ENCODE measurements at regions not wholly inside any gene's neighbourhood (a gene's known extent, or its start where the extent isn't known, plus 50 kb on each side); places are given as distances from the start of the nearest gene placed in this dataset.
A peak's percentile ranks its signal among the peaks of the same experiment; 100 is the strongest.

DNA sequence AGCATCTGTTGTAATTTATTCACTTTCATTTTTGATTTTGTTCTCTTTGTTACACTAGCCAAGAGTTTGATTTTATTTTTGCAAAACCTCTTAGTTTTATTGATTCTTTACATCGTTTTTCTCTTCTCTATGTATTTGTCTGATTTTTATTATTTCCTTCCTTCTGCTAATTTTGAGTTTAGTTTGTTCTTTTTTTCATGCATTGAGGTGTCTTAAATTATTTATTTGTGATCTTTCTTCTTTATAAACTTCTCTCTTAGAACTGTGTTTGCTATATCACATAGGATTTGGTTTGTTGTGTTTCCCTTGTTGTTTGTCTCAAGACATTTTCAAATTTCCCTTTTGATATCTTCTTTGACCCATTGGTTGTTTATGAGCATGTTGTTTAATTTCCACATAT is 51.7 kb upstream of the NFKBIA start:
- no peak overlapping the region for H2BK15ac ChIP-seq (ENCODE audit: low read depth, poor library complexity, severe bottlenecking)
- no peak for DNase-seq
- no peaks in the 10 kb centered on the region for H3K36me3 ChIP-seq (ENCODE audit: control insufficient read depth in 1 of 2, insufficient read depth in 2 of 2, low read depth in 1 of 2, low read length in 2 of 2)
- no peaks in the 10 kb centered on the region for H3K27me3 ChIP-seq (ENCODE audit: control insufficient read depth in 1 of 2, insufficient read depth in 1 of 2, low read length in 2 of 2)
- no peak overlapping the region for H2BK120ac ChIP-seq (ENCODE audit: low read depth, low read length)
- no peak overlapping the region for H3K4me2 ChIP-seq (ENCODE audit: low read length, poor library complexity, severe bottlenecking)
- no peak overlapping the region for H3K4ac ChIP-seq (ENCODE audit: low read depth in 1 of 2, low read length in 2 of 2)
- no peak overlapping the region for H3K27ac ChIP-seq (ENCODE audit: low read length, poor library complexity, severe bottlenecking)
- H3K23ac ChIP-seq (ENCODE audit: low read length in 2 of 2), result no peak overlapping the region
- H3K9ac ChIP-seq (ENCODE audit: low read length), result no peak overlapping the region
- no peak overlapping the region for H4K91ac ChIP-seq (ENCODE audit: low read length)
- no peak overlapping the region for H2AK5ac ChIP-seq (ENCODE audit: low read length, severe bottlenecking)
- no peak overlapping the region for H3K14ac ChIP-seq (ENCODE audit: low read length in 2 of 2)
- no peak overlapping the region for H3K18ac ChIP-seq (ENCODE audit: low read depth in 1 of 2, low read length in 2 of 2)
- no peaks in the 10 kb centered on the region for H3K79me1 ChIP-seq (replicated peaks; ENCODE audit: low read length, poor library complexity, severe bottlenecking)
- H2BK5ac ChIP-seq (ENCODE audit: low read depth, low read length, poor library complexity, severe bottlenecking), result no peak overlapping the region
- H3K9me3 ChIP-seq (ENCODE audit: control insufficient read depth, low read length), result peaks cover 18% of the 10 kb centered on the region
- H3K4me3 ChIP-seq (ENCODE audit: insufficient read depth in 1 of 2, low read depth in 1 of 2, low read length in 2 of 2), result no peak overlapping the region
- H3K4me1 ChIP-seq (ENCODE audit: control insufficient read depth, insufficient read depth, low read depth, low read length), result no peaks in the 10 kb centered on the region
- H2AFZ ChIP-seq (ENCODE audit: low read depth, low read length), result no peak overlapping the region
- WGBS, result no CpG with 5 or more reads among the region's 1 CpG
- H2BK12ac ChIP-seq (ENCODE audit: low read length in 2 of 2), result no peak overlapping the region
- no peak overlapping the region for H4K8ac ChIP-seq (ENCODE audit: low read length)

DNA sequence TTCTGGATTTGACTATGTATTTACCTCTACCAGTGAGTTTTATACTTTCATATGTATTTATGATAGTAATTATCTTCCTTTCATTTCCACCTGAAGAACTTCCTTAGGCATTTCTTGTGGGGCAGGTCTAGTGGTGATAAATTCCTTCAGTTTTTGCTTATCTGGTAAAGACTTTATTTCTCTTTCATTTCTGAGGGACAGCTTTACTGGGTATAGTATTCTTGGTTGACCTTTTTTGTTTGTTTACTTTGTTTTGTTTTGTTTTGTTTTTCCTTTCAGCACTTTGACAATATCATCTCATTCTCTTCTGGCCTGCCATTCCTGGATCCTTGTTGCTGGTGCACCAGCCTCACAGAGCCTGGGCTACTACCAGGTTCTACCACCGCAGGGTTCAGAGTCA is 53.9 kb upstream of the NFKBIA start:
- Histone ChIP-seq H3K9me3 (ENCODE audit: control insufficient read depth, low read length) (peaks cover 18% of the 10 kb centered on the region), H3K4me1 (ENCODE audit: control insufficient read depth, insufficient read depth, low read depth, low read length) (no peaks in the 10 kb centered on the region), H2BK15ac (ENCODE audit: low read depth, poor library complexity, severe bottlenecking) (no peak overlapping the region), H2AFZ (ENCODE audit: low read depth, low read length) (no peak overlapping the region), H2BK5ac (ENCODE audit: low read depth, low read length, poor library complexity, severe bottlenecking) (no peak overlapping the region), H3K4me2 (ENCODE audit: low read length, poor library complexity, severe bottlenecking) (no peak overlapping the region), H2BK12ac (ENCODE audit: low read length in 2 of 2) (no peak overlapping the region), H3K9ac (ENCODE audit: low read length) (no peak overlapping the region), H3K36me3 (ENCODE audit: control insufficient read depth in 1 of 2, insufficient read depth in 2 of 2, low read depth in 1 of 2, low read length in 2 of 2) (no peaks in the 10 kb centered on the region), H3K23ac (ENCODE audit: low read length in 2 of 2) (no peak overlapping the region), H3K4ac (ENCODE audit: low read depth in 1 of 2, low read length in 2 of 2) (no peak overlapping the region), H4K8ac (ENCODE audit: low read length) (no peak overlapping the region), H3K4me3 (ENCODE audit: insufficient read depth in 1 of 2, low read depth in 1 of 2, low read length in 2 of 2) (no peak overlapping the region), H3K79me1 (replicated peaks; ENCODE audit: low read length, poor library complexity, severe bottlenecking) (no peaks in the 10 kb centered on the region), H2BK120ac (ENCODE audit: low read depth, low read length) (no peak overlapping the region), H3K27ac (ENCODE audit: low read length, poor library complexity, severe bottlenecking) (no peak overlapping the region), H3K18ac (ENCODE audit: low read depth in 1 of 2, low read length in 2 of 2) (no peak overlapping the region), H2AK5ac (ENCODE audit: low read length, severe bottlenecking) (no peak overlapping the region), H3K14ac (ENCODE audit: low read length in 2 of 2) (peak overlapping the region in 1 of 2 experiments; percentile 65), H4K91ac (ENCODE audit: low read length) (no peak overlapping the region), H3K27me3 (ENCODE audit: control insufficient read depth in 1 of 2, insufficient read depth in 1 of 2, low read length in 2 of 2) (no peaks in the 10 kb centered on the region)
- 97% methylated on average over 1 of the region's 1 CpG for WGBS
- no peak for DNase-seq

DNA sequence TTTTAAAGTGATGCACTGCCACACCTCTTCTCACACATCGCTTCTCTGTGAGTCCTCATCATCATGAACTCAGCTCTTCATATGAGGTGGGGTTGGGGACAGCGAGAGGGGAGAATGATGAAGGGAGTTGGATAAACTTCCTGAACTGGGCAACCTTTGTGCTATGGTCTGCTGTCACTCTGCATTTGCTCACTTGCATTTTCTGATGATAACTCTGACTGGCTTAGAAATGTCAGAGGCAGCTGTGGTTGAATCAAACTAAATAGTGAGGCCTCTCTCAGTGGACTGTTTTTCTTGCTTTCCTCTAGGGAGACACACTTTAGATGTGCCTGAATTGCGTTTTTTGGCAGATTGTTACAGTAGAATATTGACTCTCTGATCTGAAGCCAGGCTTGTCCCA is 55.2 kb upstream of the NFKBIA start:
- no peaks in the 10 kb centered on the region for H3K27me3 ChIP-seq (ENCODE audit: control insufficient read depth in 1 of 2, insufficient read depth in 1 of 2, low read length in 2 of 2)
- no peak overlapping the region for H2BK15ac ChIP-seq (ENCODE audit: low read depth, poor library complexity, severe bottlenecking)
- no peak overlapping the region for H2BK12ac ChIP-seq (ENCODE audit: low read length in 2 of 2)
- no peak for DNase-seq
- H4K8ac ChIP-seq (ENCODE audit: low read length), result no peak overlapping the region
- H2AFZ ChIP-seq (ENCODE audit: low read depth, low read length), result no peak overlapping the region
- no peak overlapping the region for H2AK5ac ChIP-seq (ENCODE audit: low read length, severe bottlenecking)
- no peak overlapping the region for H3K4me2 ChIP-seq (ENCODE audit: low read length, poor library complexity, severe bottlenecking)
- H3K4ac ChIP-seq (ENCODE audit: low read depth in 1 of 2, low read length in 2 of 2), result no peak overlapping the region
- no peak overlapping the region for H3K23ac ChIP-seq (ENCODE audit: low read length in 2 of 2)
- H2BK120ac ChIP-seq (ENCODE audit: low read depth, low read length), result no peak overlapping the region
- H3K9me3 ChIP-seq (ENCODE audit: control insufficient read depth, low read length), result peaks cover 18% of the 10 kb centered on the region
- H3K14ac ChIP-seq (ENCODE audit: low read length in 2 of 2), result no peak overlapping the region
- no peaks in the 10 kb centered on the region for H3K36me3 ChIP-seq (ENCODE audit: control insufficient read depth in 1 of 2, insufficient read depth in 2 of 2, low read depth in 1 of 2, low read length in 2 of 2)
- WGBS, result 64% methylated on average over 2 of the region's 3 CpGs
- H2BK5ac ChIP-seq (ENCODE audit: low read depth, low read length, poor library complexity, severe bottlenecking), result no peak overlapping the region
- no peaks in the 10 kb centered on the region for H3K79me1 ChIP-seq (replicated peaks; ENCODE audit: low read length, poor library complexity, severe bottlenecking)
- H3K9ac ChIP-seq (ENCODE audit: low read length), result no peak overlapping the region
- no peak overlapping the region for H3K4me3 ChIP-seq (ENCODE audit: insufficient read depth in 1 of 2, low read depth in 1 of 2, low read length in 2 of 2)
- H3K27ac ChIP-seq (ENCODE audit: low read length, poor library complexity, severe bottlenecking), result no peak overlapping the region
- no peak overlapping the region for H4K91ac ChIP-seq (ENCODE audit: low read length)
- no peaks in the 10 kb centered on the region for H3K4me1 ChIP-seq (ENCODE audit: control insufficient read depth, insufficient read depth, low read depth, low read length)
- H3K18ac ChIP-seq (ENCODE audit: low read depth in 1 of 2, low read length in 2 of 2), result no peak overlapping the region

DNA sequence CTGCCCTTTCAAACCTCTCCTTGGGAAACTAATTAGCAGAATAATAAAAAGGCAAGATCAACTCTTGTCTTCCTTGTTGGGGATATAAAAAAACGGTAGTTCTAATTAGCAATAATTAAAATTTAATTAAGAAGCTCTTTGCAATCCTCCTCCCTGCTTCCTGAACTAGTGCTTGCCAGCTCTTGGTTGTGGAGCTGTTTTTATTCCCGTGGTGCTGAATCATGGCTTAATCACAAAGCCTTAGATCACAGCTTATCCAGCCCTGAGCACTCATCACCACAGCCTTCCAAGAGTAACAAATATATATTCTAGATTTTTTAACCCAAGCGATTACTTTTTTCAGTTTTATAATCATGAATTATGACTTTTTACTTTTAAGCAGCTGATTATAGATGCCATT is 63.2 kb upstream of the INSM2 start:
- Histone ChIP-seq H2BK12ac (ENCODE audit: low read length in 2 of 2) (no peak overlapping the region), H3K27ac (ENCODE audit: low read length, poor library complexity, severe bottlenecking) (no peak overlapping the region), H3K9me3 (ENCODE audit: control insufficient read depth, low read length) (peaks cover 14% of the 10 kb centered on the region), H3K9ac (ENCODE audit: low read length) (no peak overlapping the region), H3K23ac (ENCODE audit: low read length in 2 of 2) (no peak overlapping the region), H2AK5ac (ENCODE audit: low read length, severe bottlenecking) (no peak overlapping the region), H2BK5ac (ENCODE audit: low read depth, low read length, poor library complexity, severe bottlenecking) (no peak overlapping the region), H2BK15ac (ENCODE audit: low read depth, poor library complexity, severe bottlenecking) (no peak overlapping the region), H3K4me3 (ENCODE audit: insufficient read depth in 1 of 2, low read depth in 1 of 2, low read length in 2 of 2) (no peak overlapping the region), H3K4me1 (ENCODE audit: control insufficient read depth, insufficient read depth, low read depth, low read length) (no peaks in the 10 kb centered on the region), H3K27me3 (ENCODE audit: control insufficient read depth in 1 of 2, insufficient read depth in 1 of 2, low read length in 2 of 2) (peaks cover 0 to 5% of the 10 kb centered on the region in 2 experiments), H3K36me3 (ENCODE audit: control insufficient read depth in 1 of 2, insufficient read depth in 2 of 2, low read depth in 1 of 2, low read length in 2 of 2) (no peaks in the 10 kb centered on the region), H2AFZ (ENCODE audit: low read depth, low read length) (no peak overlapping the region), H2BK120ac (ENCODE audit: low read depth, low read length) (no peak overlapping the region), H3K4ac (ENCODE audit: low read depth in 1 of 2, low read length in 2 of 2) (no peak overlapping the region), H3K18ac (ENCODE audit: low read depth in 1 of 2, low read length in 2 of 2) (no peak overlapping the region), H3K4me2 (ENCODE audit: low read length, poor library complexity, severe bottlenecking) (no peak overlapping the region), H3K79me1 (replicated peaks; ENCODE audit: low read length, poor library complexity, severe bottlenecking) (no peaks in the 10 kb centered on the region), H3K14ac (ENCODE audit: low read length in 2 of 2) (no peak overlapping the region), H4K91ac (ENCODE audit: low read length) (no peak overlapping the region), H4K8ac (ENCODE audit: low read length) (no peak overlapping the region)
- peak; percentile 24 for DNase-seq
- WGBS, result 36% methylated on average over 1 of the region's 3 CpGs

All from mesenchymal stem cell (in vitro differentiated cells and primary cell).